HG03066 (cell line): ENCODE measurements at regions not wholly inside any gene's neighbourhood (a gene's known extent, or its start where the extent isn't known, plus 50 kb on each side); places are given as distances from the start of the nearest gene placed in this dataset.

Experiments
- ATAC-seq: cut with Tn5 transposase; IDR thresholded peaks from one replicate; pipeline ENCODE4 v1.9.1; 2021; ENCODE audit warnings: low read depth; ENCODE audit not compliant: unreplicated experiment

- ATAC-seq = no peak
Measured at GRCh38 chr2:15034860-15035259, 402.3 kb downstream of the LRATD1 start.

DNA sequence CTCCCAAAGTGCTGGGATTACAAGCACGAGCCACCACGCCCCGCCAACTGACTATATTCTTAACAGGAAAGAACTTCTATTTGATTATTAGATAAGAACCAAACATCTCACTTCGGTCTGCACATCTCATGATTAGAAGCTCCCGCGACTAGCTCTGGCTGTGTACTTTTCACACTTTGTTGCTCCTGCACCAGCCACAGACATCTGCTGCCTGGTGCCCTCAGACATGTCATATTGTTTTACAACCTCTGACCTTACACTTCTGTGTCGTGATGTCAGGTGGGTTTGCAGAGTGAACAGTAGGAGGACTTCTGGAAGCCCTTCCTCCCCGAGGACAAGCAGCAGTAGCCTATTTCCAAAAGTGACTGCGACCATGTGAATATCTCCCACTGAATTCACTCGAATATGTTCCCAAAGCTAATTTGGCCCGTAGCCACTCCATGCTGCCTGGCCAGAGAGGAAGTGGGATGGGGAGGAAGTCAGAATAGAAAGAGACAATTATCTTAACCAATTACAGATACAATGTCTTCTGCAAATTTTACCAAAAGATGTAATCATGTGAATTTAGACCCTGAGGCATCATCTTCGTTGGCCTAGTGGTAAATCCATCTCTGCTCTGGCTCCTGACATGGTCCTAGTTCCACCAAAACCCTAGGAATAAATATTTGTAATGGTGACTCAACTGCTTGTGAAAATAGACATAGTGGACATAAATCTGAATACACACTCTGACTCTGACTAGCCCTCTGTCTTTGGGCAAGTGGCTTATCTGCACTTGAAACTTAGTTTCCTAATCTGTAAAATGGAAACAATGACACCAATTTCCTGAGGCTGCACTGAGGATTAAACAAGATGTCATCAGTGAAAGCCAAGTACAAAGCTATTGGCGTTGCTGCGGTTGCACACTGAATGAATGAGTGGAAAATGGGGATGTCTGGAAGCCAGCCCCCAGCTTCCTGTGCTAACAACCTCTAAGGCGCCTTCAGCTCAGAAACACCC, 406.1 kb downstream of the LRATD1 start:
- ATAC-seq = no peak

GRCh38 chr2:15040429-15041084, 408.0 kb downstream of the LRATD1 start:
- ATAC-seq = no peak

DNA sequence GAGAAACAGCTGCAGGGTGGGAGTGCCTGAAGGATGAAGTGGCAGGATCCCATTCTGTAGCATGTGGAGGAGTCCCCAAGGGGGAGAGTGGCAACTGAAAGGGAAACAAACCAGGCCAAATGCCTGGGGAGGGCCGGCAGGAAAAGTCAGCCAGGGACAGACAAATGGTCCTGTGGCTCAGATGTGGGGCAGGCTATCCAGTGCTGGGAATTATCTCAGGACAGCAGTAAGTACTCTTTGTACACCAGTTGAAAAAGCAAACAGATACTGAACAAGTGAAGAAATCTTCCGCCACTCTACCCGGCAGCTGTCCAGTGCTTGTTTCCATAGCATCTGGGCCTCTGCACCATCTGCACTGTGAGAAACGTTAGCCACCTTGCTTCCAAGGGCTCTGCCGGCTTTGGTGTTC, 408.9 kb downstream of the LRATD1 start:
- ATAC-seq = no peak

GRCh38 chr2:15042801-15043217, 410.3 kb downstream of the LRATD1 start:
- no peak for ATAC-seq

DNA sequence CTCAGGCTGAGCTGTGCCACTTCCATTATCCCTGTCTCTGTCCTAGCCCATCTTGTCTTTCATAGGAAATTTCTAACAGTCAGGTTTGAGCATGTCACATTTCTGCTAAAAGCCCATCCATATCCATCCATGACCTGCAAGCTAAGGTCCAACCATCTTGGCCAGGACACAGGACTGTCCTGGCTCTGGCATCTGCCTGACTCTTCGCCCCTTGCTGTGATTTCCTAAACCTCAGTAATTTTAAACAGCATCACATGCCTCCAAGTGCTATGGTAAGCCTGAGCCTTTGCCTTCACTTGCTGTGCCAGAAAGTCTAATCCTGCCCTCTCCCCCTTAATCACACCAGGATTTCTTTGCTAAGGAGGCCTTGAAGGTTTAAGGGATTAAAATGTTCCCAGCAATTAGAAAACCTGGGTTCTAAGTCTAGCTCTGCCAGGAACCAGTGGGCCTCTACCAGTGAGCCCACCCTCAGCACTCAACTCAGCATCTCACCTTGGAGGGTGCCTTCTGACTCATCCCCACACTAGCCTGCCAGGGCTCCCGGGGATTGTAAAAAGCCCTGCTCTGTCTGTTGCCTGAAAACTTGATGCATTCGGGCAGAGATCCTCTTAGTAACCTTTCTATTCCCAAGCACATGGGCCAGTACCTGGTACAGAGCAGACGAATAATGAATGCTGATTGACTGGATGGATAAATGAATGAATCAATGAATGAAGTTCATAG, 411.0 kb downstream of the LRATD1 start:
- ATAC-seq = no peak

- no peak for ATAC-seq
Measured at GRCh38 chr2:15045054-15045453, 412.5 kb downstream of the LRATD1 start.

DNA sequence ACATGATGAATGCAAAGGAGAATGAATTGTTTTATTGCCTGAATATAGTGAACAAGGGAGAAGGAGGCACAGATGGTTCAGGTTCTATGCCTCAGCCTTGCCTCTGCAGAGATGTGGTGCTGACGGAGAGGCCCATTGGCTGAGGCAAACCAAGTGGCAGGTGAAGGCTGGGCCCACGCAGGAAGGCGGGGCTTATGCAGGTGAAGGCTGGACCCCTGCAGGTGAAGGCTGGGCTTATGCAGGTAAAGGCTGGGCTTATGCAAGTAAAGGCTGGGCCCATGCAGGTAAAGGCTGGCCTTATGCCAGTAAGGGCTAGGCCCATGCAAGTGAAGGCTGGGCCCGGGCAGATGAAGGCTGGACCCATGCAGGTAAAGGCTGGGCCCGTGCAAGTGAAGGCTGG, 414.7 kb downstream of the LRATD1 start:
- ATAC-seq = no peak

GRCh38 chr2:15048000-15048399, 415.5 kb downstream of the LRATD1 start:
- ATAC-seq = no peak

DNA sequence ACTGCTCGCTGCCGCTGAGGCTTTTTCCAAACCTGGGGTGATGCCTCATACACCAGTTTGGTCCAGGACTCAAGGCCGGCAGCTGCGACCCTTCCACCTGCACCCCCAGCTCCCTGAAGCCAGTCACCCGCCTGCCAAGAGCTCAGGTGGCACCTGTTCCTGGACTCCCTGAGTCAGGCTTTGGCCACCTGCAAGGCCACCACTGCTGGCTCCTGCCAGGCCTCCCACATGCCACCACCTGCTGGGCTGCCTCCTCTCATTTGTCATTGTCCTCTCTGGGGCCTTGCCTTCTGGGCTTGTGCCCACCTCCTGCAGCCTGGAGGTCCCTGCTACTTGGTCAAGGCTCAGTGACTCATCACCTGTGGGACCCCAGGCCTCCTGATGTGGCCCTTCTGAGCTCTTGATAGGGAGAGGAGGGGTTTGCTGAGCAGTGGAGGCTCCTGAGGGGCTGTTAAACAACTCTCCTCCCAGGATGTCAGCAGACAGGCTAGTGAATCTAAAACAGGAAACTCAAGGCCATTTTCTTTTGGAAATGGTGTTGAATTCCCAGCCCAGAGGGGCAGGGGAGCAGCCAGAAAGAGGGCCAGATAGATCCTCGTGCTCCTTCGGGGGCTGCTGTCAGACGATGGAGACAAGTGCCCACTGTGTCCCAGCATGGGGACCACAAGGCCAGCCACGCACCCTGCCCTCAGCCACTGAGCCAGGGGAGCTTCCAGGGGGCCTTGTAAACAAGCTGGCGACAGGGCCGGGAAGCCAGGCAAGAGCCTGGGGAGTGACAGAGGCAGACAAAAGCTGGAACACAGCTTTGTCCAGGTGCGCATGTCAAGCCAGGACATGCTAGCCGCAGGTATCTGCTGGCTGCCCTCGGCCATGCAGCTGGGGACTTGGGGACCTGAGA, 416.8 kb downstream of the LRATD1 start:
- no peak for ATAC-seq

GRCh38 chr2:15050483-15050882, 418.0 kb downstream of the LRATD1 start:
- ATAC-seq = no peak

- no peak for ATAC-seq
Measured at GRCh38 chr2:15053542-15053941, 421.0 kb downstream of the LRATD1 start.

DNA sequence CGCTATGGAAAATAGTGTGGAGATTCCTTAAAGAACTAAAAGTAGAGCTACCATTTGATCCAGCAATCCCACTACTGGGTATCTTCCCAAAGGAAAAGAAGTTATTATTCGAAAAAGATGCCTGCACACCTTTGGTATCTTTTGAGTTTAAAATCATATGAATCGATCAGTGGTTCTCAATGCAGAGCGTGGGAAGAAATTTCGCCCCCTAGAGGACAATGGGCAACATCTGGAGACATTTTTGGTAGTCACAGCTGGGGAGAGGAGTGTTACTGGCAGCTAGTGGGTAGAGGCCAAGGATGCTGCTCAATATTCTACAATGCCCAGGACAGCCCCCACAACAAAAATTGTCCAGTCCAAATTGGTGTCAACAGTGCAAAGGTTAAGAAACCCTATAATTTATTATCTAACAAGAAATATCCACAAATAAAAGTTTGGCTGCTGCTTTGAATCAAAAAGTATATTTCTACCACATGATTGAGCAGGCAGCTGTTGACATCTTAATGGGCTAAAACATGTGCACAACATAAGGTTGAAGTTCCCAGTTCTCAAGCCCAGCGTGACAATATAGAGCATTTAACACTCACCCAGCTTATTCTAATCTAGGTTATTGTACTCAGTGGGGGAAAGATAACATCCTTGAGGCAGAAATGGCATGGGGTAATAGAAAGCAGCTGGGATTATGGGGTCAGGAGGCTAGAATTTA, 425.7 kb downstream of the LRATD1 start:
- peak; percentile 56 for ATAC-seq

DNA sequence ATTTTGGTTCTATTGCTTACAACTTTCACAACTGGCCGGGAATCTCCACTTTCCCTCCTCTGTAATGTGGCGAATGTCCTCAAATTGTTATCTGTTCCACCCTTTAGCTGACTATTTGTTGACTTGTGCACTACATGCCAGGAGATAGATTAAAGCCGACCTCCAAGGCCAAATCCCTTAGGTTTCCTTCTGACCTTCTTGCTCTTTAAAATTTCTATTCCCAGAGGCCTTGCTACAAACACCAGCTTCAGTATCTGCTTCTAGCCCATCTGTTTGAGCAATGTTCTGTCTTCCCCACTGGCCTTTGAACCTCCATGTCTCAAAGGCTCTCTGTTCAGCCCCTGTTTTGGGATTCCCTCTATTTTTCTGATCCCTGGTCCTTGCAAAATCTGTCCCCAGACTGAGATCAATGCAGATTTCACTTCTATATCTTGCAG, 426.2 kb downstream of the LRATD1 start:
- no peak for ATAC-seq

DNA sequence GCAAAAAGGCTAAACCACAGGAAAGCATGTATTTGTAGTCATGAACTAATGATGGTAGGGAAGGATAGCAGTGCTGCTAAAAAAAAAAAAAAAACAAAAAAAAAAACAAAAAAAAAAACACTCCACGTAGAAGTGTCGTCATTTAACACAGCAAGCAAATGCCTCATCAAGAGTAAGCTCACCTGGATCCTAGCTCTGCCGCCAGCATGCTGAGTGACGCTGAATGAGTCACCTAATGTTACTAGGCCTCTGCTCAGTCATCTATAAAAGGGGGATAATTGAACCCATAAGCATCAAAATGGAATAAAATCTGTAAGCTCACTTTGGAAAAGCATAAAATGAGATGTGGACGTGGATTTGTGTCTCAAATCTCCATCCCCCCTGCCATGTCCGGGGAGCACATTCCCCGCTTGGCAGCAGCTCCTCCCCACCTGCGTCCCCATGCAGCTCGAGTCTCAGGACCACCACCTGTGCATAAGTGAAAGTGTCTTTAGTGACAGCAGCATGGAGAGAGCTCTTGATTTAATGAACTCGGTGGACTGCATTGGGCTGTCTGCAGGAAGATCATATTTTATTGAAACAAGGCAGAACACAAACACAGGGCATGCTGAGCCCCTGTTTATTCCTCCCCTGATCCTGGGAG, 427.5 kb downstream of the LRATD1 start:
- ATAC-seq = no peak

DNA sequence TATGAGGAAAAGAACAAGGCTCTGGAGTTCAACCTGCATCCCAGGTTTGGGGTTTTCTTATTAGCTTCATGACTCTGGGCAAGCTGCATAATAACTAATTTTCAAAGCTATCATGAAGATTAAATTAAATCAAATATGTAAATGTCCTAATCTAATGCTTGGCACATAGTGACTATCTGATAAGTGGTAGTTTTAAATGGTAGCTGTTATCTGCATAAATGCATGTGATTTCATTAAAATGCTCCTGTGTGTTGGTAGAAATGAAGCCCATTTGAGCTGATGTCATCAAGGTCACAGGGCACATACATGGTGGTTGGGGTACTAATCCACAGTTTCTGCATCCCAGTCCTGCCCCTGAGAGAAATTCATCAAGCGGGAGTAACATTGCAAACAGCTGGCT, 428.8 kb downstream of the LRATD1 start:
- no peak for ATAC-seq

- no peak for ATAC-seq
Measured at GRCh38 chr2:15066138-15066537, 433.6 kb downstream of the LRATD1 start.

DNA sequence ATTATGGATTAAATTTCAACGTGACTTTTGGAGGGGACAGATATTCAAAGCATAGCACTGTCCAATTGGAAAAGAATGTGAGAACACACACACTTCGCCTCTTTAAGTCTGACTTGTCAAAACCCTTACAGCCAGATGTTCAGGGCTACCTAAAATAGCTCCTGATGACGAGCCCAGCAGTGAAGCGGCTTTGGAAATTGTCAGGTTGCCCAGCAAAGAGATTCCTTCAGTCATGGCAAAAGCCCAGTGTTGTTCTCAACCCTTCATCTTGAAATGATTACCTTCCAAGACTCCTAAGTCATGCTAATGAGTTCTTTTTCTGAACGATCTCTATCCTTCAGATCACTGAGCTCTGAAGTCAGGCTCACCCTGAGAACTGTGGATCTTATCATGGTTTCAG, 436.6 kb downstream of the LRATD1 start:
- ATAC-seq = no peak

DNA sequence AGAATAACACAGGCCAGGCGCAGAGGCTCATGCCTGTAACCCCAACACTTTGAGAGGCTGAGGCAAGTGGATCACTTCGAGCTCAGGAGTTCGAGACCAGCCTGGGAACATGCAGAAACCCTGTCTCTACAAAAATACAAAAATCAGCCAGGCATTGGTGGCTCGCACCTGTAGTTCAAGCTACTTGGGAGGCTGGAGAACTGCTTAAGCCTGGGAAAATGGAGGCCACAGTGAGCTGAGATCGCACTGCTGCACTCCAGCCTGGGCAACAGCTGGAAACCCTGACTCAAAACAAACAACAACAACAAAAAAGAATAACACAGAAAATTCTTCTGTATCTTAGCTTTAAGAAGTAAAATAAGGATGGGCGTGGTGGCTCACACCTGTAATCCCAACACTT, 440.3 kb downstream of the LRATD1 start:
- no peak for ATAC-seq
